ENCODE measurements at regions not wholly inside any gene's neighbourhood (a gene's known extent, or its start where the extent isn't known, plus 50 kb on each side); places are given as distances from the start of the nearest gene placed in this dataset.

DNA sequence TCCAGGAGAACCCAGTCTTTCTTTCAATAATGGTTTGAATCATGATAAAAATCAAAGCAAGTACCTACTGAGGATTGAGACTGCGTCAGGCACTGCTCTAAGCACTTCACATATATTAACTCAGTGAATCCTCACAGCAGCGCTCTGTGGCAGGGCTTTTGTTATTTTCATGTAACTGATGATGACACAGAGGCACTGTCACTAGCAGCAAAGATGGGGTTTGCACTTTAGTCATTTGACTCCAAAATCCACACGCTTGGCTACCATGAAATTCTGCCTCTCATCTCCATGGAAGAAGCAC is 98.8 kb upstream of the GSC start:
- TF ChIP-seq CTCF (IDR thresholded peaks at IDR 0.05) (no peak), POLR2A (IDR thresholded peaks at IDR 0.05) (no peak)
